Endometrium (tissue), 2 donors: ENCODE measurements at regions not wholly inside any gene's neighbourhood (a gene's known extent, or its start where the extent isn't known, plus 50 kb on each side); places are given as distances from the start of the nearest gene placed in this dataset.
"Not testable (repeated sequence)": the region's sequence is repeated elsewhere in the genome, so short reads cannot be mapped to it uniquely, and the experiment has no call there.

Source experiments
- FAIRE-seq: peaks from 2 replicates; lab custom pipeline; 2012; peaks lifted over from hg19 to GRCh38; lab: Jason Lieb, UNC
- donor health status: control.
- donor health status: control.

DNA sequence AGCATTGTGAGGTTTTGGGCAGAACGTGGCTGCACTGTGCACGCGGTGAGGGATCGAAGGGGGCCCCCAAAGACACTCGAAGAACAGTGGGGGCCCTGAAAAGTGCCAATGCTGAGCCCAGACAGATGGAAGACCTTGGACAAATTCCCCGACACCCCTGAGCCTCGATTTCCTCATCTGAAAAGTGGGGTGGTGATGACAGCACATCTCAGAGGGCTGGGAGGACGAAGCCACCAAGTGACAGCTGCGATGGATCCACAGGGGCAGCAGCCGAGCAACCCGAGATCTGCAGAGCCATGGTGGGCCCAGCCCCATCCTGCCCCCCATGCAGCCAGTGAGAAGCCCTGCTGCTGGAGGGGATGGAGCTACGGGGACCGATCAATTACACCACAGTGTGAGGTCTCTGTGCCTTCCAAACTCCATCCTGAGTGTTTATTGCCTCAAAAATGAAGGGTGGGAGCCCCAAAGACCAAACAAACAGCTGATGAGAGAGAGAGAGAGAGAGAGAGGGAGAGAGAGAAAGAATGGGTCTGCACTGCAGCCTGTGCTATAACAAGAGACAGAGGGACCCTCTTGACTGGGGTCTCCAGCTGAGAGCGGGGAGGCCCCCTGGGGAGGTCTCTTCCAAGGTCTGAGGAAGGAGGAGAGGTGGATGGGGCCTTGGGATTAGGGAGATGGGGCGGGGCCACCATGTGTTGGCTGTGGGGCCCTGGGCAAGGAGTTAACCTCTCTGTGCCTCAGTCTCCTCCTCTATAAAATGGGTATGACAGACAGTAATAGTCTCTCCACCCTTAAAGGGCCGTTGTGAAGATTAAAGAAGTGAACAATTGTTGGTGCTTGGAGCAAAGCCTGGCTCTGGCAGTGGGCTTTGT is 134.4 kb upstream of the IER5L start:
- no peak for FAIRE-seq

DNA sequence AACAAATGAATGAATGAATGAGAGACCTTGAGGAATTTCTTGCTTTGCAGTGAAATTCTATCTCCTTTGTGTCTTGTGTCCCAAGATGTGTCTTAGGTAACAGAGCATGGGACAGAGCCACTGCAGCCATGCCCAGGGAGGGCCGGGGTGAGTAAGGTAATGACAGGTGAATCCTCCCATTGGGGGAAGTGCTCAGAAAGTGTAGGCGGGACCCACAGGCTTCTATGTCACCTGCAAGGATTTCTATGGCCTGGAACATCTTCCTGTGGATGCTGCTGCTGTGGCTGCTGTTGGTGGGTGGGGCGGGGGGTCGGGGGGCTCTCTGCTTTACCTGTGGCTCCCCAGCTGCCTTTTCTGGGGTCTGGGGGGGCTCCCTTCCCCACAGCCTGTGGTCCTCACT is 133.6 kb upstream of the IER5L start:
- no peak for FAIRE-seq

DNA sequence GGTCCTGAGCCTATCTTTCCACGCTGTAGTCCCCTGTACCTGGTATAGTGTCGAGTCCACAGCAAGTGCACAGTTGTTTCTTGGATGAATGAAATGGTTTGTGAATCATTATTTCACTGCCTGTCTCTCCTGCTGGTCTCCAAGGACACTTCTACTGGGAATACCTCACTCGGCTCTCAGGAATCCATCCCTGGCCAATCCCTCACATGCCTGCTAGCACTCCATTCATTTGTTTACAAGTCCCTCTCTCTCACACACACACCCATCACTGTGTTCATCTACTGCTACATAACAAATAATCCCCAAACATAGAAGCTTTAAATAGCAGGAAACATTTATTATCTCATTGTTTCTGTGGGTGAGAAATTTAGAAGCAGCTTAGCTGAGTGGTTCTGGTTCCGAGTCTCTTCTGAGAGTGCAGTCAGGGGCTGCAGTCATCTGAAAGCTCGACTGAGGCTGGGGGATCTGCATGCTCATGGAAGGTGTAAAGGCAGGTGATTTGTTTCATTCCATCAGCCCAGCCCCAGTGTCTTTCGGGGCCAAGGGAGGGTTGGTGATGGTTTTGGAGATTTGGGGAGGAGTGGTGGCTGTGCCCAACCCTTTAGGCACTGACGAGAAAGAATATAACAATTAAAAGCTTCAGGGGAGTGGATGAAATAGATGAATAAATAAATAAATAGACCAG is 132.7 kb upstream of the IER5L start:
- no peak for FAIRE-seq

DNA sequence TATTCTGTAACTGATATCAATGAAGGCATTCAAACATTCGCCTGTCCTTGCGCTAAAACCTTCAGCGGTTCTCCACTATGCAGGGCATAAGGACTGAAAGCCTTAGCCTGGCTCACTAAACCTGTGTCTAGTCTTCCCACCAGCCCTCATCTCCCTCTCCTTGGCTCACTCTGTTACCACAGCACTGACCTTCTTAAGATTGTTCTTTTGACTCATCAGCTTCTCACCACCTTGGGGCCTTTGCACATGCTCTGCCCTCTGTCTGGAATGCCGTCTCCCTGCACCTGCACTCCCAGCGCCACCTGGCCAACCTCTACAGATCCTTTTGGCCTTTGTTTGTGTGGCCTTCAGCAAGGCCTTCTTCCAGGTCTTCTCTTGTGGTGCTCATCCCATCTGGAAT is 131.8 kb upstream of the IER5L start:
- no peak for FAIRE-seq

DNA sequence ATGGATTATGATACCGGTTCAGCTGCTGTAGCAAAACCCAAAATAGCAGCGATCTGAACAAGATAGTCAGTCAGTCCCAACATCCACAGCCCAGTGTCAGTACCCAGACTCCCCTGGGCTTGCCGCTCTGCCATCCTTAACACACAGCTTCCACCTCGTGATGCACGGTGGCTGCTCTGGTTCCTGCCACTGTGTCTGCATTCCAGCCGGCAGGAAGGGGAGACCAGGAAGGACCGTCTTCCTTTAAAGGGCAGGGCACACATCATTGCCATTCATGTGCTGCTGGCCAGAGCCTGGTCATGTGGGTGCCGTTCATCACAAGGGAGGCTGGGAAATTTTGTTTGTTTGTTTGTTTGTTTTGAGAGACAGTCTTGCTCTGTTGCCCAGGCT is 131.0 kb upstream of the IER5L start:
- FAIRE-seq: no peak

DNA sequence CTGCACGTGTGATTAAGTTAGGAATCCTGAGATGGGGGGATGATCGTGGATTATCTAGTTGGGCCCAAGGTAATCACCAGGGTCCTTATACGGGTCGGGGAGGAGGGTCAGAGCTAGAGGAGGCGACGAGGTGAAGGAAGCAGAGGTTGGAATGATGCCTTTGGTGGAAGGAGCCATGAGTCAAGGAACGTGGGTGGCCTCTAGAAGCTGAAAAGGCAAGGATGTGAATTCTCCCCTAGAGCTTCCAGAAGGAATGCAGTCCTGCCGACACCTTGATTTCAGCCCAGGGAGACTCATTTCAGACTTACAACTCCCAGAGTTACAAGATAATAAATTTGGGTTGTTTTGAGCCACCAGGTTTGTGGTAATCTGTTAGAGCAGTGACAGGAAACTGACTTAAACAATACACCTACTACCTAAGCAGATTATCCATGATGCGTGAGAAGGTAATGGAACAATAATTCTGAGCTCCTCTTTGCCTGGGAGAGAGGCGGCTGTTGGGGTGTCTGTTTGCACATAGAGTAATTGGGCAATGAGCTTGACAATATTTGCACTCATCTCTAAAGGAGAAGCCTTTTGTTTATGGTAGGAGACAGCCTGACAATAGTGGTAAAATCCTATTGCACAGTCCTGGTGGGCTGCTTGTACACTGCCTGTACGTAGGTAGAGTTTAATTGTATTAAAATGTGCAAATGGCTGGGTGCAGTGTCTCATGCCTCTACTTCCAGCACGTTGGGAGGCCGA is 129.3 kb upstream of the IER5L start:
- FAIRE-seq: no peak

DNA sequence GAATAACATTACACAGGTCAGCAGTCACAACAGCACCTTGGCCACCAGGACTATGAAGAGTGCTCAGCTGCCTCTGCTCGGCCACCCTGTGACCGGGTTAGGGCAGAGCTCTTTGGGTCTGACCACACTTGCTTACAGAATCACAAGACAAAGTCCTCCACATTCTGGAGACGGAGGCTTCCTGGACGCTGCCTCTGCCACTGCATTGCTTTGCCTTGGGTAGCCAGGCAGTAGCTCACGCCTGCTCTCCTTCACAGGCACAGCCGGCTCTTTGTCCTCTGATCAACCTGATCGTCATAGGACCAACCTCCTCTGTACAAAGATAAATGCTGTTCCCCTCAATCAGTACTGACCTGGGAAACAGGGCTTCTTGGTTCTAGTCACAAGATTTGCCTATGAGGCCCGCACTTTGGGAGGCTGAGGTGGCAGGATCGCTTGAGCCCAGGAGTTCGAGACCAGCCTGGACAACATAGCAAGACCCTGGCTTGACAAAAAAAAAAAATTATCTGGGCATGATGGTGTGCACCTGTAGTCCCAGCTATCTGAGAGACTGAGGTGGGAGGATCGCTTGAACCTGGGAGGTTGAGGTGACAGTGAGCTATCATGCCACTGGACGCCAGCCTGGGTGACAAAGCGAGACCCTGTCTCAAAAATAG is 128.4 kb upstream of the IER5L start:
- no peak for FAIRE-seq

DNA sequence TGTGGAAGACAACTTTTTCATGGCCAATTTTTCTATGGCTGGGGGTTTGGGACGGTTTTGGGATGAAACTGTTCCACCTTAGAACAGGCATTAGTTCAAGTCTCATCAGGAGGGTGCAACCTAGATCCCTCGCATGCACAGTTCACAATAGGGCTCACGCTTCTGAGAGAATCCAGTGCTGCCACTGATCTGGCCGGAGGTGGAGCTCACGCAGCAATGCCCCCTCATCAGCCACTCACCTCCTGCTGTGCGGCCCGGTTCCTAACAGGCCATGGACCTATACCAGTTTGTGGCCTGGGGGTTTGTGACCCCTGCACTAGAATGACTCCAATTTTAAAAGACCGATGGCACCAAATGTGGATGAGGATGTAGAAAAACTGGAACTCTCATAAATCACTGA is 127.2 kb upstream of the IER5L start:
- no peak for FAIRE-seq

DNA sequence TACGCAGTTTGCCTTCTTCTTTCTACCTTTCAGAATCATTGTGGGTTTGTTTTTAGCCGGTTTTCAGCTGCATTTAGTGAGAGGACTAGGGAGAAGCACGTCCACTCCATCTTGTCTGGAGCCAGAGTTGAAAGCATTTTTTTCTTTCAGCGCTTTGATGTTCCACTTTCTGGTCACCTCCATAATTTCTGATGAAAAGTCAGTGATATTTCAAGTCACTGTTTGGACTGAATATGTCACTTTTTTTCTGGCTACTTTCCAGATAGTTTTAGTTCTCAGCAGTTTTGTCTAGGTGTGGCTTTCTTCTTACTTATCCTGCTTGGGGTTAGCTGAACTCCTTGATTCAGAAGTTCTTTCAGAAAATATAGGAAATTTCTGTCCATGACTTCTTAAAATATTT is 123.9 kb upstream of the IER5L start:
- no peak for FAIRE-seq

DNA sequence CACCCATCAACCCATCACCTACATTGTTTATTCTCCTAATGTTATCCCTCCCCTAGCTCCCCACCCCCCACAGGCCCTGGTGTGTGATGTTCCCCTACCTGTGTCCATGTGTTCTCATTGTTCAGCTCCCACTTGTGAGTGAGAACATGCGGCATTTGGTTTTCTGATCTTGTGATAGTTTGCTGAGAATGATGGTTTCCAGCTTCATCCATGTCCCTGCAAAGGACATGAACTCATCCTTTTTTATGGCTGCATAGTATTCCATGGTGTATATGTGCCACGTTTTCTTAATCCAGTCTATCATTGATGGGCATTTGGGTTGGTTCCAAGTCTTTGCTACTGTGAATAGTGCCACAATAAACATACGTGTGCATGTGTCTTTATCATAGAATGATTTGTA is 118.1 kb upstream of the IER5L start:
- not testable (repeated sequence) for FAIRE-seq

DNA sequence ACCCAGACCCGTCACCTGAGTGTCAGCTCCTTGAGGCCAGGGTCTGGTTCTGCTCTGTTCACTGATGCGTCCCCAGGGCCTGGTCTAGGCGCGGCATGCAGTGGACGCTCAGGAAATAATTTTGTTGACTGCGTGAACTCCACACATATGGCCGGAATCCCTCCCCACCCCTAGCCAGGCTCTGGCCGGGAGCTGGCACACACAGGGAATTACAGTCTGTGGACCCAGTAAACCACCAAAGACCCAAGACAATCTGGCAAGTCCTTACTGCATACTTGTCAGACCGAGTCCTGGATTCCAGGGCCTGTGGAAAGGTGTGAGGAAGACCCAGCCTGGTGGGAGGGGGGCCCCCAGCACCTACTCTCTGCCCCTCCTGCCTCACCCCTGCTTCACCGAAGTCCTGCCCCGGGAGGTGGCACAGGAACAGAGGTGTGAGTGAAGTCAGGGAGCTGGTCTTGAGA is 113.0 kb upstream of the IER5L start:
- no peak for FAIRE-seq

DNA sequence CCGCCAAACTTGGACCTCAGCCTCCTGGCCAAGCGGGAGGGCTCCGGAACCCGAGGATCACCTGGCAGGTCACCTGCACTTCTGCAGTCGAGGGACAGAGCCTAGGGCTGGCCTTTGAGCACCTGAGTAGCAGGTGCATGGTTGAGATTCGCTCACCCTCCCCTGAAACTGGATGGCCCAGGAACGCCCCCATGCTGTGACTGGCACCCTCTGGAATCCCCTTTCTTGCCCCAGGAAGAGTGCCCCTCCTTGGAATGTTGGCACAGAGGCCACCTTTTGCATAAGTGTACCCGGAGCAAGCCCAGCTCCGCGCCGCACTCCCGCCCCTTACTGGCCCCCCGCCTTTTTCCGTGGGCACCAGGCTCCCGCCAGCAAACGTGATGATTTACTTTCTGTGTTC is 112.5 kb upstream of the IER5L start:
- no peak for FAIRE-seq

DNA sequence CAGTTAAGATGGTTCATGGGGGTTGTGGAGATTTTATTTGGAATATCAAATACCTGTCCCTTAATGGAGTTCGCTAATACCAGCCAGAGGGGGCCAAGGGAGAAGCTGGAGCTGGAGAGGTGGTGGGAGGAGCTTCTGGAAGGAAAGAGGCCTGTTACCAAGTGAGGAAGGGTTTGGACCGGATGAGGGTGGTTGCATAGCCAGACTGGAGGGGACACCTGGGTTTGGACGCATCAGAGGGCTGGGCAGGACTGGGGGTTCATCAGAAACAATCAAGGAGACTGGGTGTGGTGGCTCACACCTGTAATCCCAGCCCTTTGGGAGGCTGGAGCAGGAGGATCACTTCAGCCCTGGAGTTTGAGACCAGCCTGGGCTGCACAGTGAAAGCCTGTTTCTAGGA is 111.8 kb upstream of the IER5L start:
- no peak for FAIRE-seq

DNA sequence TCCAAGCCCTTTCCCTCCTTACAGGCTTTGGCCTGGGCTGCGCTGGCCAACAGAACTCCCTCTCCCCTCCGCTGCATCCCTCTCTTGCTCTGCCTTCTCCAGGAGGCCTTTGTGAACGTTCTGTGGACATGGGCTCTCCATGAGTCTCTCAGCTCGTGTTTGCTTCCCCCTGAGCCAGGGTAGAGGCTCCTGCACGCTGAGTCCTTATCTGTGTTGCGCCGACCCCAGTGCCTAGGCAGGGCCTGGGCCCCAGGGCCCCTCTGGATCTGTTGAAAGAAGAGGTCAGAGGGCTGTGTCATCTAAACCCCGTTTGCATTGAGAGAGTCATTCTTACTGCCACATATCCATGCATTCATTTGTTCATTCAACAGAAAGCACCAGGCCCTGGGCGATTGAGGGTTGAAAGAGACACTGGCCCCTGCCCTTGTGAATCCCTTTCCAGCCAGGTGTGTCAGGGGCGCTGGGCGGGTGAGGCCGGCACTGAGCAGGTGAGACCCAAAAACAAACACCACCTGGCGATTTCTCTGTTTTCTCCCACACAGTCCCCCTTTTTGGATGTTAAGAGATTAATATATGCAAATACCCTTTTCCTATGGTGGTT is 111.2 kb upstream of the IER5L start:
- no peak for FAIRE-seq

DNA sequence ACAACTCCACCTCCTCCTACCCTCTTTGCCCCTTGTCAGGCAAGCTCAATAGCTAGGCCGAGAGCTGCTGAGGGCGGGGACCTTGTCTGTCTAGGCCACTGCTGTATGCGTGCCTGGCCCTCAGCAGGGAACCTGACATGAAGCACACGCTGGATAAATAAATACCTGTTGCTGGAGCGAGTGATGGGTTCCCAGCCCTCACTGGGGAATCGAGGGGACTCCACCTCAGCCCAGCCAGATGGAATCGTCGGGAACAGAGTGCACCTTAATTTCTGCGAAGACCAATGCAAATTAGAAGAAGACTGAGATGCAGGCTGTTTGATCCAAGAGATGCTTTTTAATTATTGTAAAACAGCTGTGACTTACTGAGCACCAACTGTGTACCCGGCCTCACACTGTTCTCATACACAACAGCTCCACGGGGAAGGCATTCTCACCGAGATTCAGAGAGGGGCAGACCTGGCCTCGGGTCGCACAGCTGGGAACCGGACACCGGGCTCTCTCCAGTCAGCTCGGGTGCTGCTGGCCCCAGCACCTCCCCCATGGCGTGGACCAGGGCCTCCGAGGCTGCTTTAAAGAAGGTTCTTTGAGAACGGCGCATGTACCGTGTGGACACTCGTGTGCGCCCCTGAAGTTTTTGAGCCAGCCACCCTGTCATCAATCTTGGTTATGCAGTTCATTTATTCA is 109.7 kb upstream of the IER5L start:
- FAIRE-seq: no peak

DNA sequence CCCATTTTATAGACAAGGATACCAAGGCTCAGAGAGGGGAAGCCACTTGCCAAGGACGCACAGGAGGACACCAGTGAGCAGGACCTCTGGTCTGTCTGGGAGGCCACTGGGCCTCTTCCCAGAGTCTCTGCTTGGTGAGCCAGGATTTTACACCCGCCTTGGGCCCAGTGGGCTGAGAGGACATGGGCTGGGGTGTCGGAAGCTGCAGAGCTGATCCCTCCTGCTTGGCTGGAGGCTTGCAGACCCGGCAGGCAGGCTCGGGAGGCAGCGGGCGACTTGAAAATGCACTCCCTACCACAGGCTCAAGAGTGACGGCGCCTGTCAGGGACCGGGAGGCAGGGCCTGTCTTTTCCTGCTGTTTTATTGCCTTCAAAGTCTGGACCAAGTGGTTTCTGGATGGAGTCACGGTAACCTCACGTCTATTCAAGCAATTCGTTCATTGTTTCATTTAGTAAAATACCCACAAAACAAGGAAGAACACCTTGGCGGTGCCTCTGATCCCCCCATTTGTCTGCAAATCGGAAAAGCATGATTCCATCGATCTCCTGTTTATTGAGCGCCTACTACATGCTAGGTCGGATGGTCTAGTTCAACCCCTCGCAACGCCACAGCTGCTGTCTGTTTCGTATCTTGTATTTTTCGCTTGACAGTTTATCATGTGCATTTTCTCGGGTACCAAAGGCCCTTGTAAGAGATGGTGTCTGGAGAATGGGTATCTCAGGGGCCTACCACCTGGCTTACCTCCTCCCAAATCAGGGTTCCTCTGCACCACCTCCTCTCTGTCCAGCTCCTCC is 108.1 kb upstream of the IER5L start:
- FAIRE-seq: no peak

DNA sequence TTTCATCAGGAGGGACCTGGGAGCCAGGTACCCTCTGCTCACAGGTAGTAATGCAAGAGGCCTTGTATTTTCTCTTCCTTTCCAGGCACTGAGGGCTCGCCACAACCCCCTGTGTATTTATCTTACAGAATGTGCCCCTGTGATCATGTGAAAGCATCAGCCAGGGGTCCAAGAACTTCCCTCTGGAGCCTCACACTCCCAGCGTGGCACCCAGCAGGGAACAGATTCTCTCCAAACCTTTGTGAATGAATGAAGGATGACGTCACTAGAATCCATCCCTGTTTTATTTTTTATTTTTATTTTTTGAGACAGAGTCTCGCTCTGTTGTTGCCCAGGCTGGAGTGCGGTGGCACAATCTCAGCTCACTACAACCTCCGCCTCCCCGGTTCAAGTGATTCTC is 107.3 kb upstream of the IER5L start:
- no peak for FAIRE-seq

DNA sequence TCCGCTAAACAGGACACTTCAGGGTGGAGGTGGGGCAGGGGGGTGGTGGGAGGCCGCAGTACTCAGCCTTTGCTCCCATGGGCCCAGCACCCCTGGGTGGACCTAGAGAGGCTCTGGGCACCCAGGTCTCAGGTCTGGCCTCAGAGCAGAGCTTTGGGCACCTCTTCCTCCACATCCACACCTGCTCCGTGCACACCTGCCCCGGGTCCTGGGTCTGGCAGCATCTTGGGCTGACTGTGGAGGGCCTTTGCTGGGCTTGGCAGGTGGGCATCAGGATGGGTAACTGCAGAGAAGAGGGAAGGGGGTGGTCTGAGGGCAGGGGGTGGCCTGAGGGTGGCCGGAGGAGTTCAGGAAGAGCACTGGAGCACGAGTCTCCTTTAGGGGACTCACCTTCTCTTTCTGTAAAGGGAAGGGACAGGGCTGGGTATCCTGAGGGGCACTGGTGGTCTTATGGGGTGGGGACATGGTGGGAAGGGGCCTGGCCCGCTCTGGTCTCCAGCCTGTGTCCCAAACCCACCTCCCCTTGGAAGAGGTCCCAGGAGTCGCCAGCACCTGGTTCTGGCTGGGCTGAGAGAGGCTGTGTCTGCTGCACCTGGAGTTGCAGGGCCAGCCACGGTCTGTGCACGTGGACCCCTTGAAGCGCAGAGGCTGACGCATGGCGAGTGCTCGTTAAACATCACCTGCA is 106.7 kb upstream of the IER5L start:
- FAIRE-seq: no peak

DNA sequence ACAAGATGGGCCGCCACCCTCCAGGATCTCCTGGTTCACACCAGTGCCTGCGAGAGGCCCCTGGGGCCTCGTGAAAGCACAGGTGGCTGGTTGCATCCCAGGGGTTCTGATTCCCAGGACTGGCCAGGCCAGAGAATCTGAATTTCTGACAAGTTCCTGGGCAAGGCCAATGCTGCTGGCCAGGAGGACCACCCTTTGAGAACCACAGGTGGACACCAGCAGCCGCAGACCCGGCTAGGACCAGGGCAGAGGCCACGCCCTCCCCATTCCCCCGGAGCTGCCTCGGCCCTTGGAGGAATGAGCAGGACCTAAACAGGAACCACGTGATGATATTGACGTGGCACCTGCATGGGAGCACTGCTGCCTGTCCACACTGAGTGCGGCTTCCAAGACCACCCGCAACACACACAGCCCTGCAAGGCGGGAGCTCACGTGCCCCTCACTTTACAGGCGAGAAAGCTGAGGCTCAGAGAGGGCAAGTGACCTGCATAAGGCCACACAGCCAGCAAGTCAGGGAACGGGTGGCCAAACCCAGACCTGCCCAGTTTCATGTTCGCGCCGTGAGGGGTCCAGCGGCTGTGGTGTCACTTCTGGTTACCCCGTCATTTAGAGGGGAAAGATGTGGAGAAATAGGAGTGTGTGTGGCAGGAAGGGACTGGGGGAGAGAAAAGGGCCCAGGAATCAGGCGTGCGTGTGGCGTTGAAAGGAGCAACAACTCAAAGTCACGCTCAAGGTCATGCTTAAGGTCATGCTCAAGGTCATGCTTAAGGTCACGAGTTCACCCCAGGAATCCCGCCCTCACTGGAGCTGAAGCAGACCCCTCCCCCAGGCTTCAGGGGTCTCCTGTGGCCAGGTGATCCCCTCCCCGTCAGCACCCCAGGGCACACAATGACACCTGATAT is 105.9 kb upstream of the IER5L start:
- FAIRE-seq: no peak
